GM13976 (cell line): ENCODE measurements at regions not wholly inside any gene's neighbourhood (a gene's known extent, or its start where the extent isn't known, plus 50 kb on each side); places are given as distances from the start of the nearest gene placed in this dataset.

Experiments used
- DNase-seq: peaks from one replicate; pipeline ENCODE4 v3.0.0; 2012; ENCODE audit warnings: low spot score
- in situ Hi-C: fragments of 300-500 bp; cut with MboI; formaldehyde crosslinking; loops from one replicate; pipeline ENCODE4 v1.12.0; 2022; ENCODE audit warnings: low sequenced_read_pairs, mixed read lengths, inconsistent platforms; ENCODE audit not compliant: unreplicated experiment
- TF ChIP-seq, protein P1 (sequence below): IDR thresholded peaks from 2 replicates; pipeline ENCODE4 v1.5.1; 2012; ENCODE audit warnings: borderline replicate concordance, mild to moderate bottlenecking; ENCODE audit not compliant: insufficient read depth; ENCODE audit errors: extremely low read depth, missing control alignments, control extremely low read depth

- TF ChIP-seq, protein P1, sequence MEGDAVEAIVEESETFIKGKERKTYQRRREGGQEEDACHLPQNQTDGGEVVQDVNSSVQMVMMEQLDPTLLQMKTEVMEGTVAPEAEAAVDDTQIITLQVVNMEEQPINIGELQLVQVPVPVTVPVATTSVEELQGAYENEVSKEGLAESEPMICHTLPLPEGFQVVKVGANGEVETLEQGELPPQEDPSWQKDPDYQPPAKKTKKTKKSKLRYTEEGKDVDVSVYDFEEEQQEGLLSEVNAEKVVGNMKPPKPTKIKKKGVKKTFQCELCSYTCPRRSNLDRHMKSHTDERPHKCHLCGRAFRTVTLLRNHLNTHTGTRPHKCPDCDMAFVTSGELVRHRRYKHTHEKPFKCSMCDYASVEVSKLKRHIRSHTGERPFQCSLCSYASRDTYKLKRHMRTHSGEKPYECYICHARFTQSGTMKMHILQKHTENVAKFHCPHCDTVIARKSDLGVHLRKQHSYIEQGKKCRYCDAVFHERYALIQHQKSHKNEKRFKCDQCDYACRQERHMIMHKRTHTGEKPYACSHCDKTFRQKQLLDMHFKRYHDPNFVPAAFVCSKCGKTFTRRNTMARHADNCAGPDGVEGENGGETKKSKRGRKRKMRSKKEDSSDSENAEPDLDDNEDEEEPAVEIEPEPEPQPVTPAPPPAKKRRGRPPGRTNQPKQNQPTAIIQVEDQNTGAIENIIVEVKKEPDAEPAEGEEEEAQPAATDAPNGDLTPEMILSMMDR: no peak
- DNase-seq: peak; percentile 47
- in situ Hi-C loops: no loop called here
Measured at GRCh38 chr7:21355406-21355874, 72.4 kb upstream of the SP4 start.

- TF ChIP-seq, protein P1: no peak
- no peak for DNase-seq
- in situ Hi-C loops: no loop called here
Measured at GRCh38 chr7:21356616-21357015, 71.3 kb upstream of the SP4 start.

DNA sequence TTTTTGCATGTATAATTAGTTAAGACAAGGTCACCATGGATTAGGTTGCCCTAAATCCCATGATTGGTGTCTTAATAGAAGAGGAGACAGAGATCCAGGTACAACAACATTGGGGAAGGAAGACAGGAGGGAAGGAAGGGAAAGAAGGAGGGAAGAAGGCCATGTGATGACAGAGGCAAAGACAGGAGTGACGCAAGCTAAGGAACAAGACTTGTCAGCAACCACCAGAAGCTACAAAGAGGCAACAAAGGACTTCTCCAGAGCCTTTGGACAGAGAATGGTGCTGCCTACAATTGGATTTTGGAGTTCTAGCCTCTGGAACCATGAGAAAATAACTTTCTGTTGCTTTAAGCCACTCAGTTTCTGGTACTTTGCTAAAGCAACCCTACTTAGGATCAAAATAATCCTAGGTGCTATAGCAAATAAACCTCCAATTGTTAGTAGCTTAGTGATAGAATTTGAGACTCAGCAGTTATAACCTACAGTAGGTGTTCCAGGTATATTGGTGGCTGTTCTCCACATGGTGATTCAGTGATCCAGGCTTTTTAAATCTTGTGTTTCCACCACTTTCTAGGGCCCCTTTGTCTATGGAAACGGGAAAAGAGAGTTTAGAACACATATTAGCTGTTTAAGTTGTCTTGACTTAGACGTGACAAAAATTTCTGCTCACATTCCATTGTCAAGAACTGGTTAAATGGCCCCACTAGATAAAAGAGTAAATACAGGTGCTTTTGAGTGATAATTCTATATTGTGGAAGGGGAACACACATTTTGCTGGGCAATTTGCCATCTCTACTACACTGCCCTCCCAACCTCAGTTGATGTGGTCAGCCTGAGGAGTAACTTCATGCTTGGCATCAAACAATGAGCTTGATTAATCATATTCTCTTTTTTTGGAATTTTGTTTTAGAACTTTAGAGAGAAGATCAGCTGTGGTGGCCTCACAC lies 70.5 kb upstream of the SP4 start:
- DNase-seq: no peak
- TF ChIP-seq, protein P1: no peak
- in situ Hi-C loops: no loop called here

GRCh38 chr7:21358648-21359047 lies 69.2 kb upstream of the SP4 start:
- TF ChIP-seq, protein P1: no peak
- no peak for DNase-seq
- in situ Hi-C loops: no loop called here

- TF ChIP-seq, protein P1: no peak
- no peak for DNase-seq
- in situ Hi-C loops: no loop called here
Measured at GRCh38 chr7:21359163-21359562, 68.7 kb upstream of the SP4 start.

DNA sequence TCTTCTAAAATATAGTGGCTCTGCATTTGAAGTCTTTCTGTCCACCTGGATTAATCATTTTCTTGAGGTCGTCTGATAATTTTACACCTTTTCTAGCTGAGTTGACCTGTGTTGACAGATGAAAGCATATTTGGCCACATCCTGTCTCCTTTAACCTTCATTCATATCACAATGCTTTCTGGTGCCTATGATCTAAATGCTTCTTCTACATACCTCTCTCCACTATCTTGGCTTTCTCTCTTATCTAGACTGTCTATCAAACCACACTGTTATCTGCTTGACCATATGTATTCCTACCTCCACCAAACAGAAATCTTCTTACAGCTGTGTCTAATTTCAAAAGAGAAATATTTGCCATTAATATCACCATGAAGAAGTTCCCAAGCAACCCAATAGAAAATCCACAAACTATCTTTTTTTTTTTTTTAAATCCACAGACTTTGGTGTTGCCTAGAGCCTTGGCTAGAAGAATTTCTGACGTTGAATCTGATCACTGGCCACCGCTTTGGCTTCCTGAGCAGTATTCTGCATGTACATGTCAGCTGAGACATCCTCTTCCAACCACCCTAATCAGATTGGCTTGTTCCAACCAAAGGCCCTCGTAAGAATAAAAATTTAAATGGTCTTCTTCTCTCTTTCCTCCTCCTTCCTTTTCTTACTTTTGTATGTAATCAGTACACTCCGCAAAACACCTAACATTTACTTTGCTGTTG lies 66.3 kb upstream of the SP4 start:
- TF ChIP-seq, protein P1: no peak
- no peak for DNase-seq
- in situ Hi-C loops: no loop called here
